NCI-H1417 (cell line): ENCODE measurements at regions not wholly inside any gene's neighbourhood (a gene's known extent, or its start where the extent isn't known, plus 50 kb on each side); places are given as distances from the start of the nearest gene placed in this dataset.

Experiments
- DNase-seq, 3 experiments: peaks; one replicate each; lab custom pipeline; 2025; lab: John Stamatoyannopoulos, UW

- DNase-seq, result no peak
Observed at GRCh38 chr19:16000024-16000663, 51.3 kb downstream of the OR10H4 start.

- DNase-seq, result no peak
Observed at GRCh38 chr19:16001481-16002312, 52.9 kb downstream of the OR10H4 start.

- DNase-seq, result no peak
Observed at GRCh38 chr19:16002406-16003384, 53.9 kb downstream of the OR10H4 start.

- DNase-seq, result no peak
Observed at GRCh38 chr19:16003391-16003790, 54.6 kb downstream of the OR10H4 start.

- DNase-seq, result no peak
Observed at GRCh38 chr19:16005925-16006324, 57.1 kb downstream of the OR10H4 start.

GRCh38 chr19:16012552-16012951, 63.7 kb upstream of the TPM4 start:
- no peak for DNase-seq

GRCh38 chr19:16013181-16013850, 63.0 kb upstream of the TPM4 start:
- no peak for DNase-seq

- no peak for DNase-seq
Observed at GRCh38 chr19:16013851-16014840, 62.1 kb upstream of the TPM4 start.

- no peak for DNase-seq
Observed at GRCh38 chr19:16014923-16015804, 61.1 kb upstream of the TPM4 start.

- no peak for DNase-seq
Observed at GRCh38 chr19:16015805-16016173, 60.5 kb upstream of the TPM4 start.

GRCh38 chr19:16016226-16017137, 59.8 kb upstream of the TPM4 start:
- no peak for DNase-seq

- DNase-seq, result no peak
Observed at GRCh38 chr19:16017138-16017490, 59.2 kb upstream of the TPM4 start.

- no peak for DNase-seq
Observed at GRCh38 chr19:16018106-16018755, 58.1 kb upstream of the TPM4 start.

- DNase-seq, result no peak
Observed at GRCh38 chr19:16018801-16019551, 57.3 kb upstream of the TPM4 start.

- DNase-seq, result no peak
Observed at GRCh38 chr19:16019691-16020448, 56.4 kb upstream of the TPM4 start.

GRCh38 chr19:16021796-16022195, 54.5 kb upstream of the TPM4 start:
- no peak for DNase-seq

- DNase-seq, result no peak
Observed at GRCh38 chr19:16022251-16022650, 54.0 kb upstream of the TPM4 start.
